ENCODE measurements at regions not wholly inside any gene's neighbourhood (a gene's known extent, or its start where the extent isn't known, plus 50 kb on each side); places are given as distances from the start of the nearest gene placed in this dataset.

GRCh38 chr2:22878121-22878520, 506.9 kb upstream of the KLHL29 start:
- intact Hi-C loops (cut with DNase I; ENCODE audit: low total_unique reads): no loop called here
- Histone ChIP-seq H3K9me3 (no peaks in the 10 kb centered on the region), H3K36me3 (ENCODE audit: low read depth, missing control alignments) (no peaks in the 10 kb centered on the region), H3K27me3 (no peaks in the 10 kb centered on the region), H3K27ac (no peak overlapping the region), H3K4me1 (no peaks in the 10 kb centered on the region), H3K4me3 (no peak overlapping the region)
- DNase-seq: no peak
- TF ChIP-seq POLR2A (IDR thresholded peaks at IDR 0.05) (no peak), CTCF (IDR thresholded peaks at IDR 0.05) (no peak)
- 90 to 100% methylated on average over 2 of the region's 2 CpGs for WGBS, 2 donors

- no peaks in the 10 kb centered on the region for H3K36me3 ChIP-seq (ENCODE audit: low read depth, missing control alignments)
- no peak for DNase-seq
- H3K27ac ChIP-seq: no peak overlapping the region
- 82 to 84% methylated on average over 13 of the region's 13 CpGs for WGBS, 2 donors
- TF ChIP-seq CTCF (IDR thresholded peaks at IDR 0.05) (no peak), POLR2A (IDR thresholded peaks at IDR 0.05) (no peak)
- intact Hi-C loops (cut with DNase I; ENCODE audit: low total_unique reads): no loop called here
- H3K4me3 ChIP-seq: no peak overlapping the region
- H3K4me1 ChIP-seq: no peaks in the 10 kb centered on the region
- H3K9me3 ChIP-seq: no peaks in the 10 kb centered on the region
- H3K27me3 ChIP-seq: no peaks in the 10 kb centered on the region
Observed at GRCh38 chr2:22879009-22879863, 505.7 kb upstream of the KLHL29 start.

GRCh38 chr2:22880161-22880560, 504.8 kb upstream of the KLHL29 start:
- intact Hi-C loops (cut with DNase I; ENCODE audit: low total_unique reads): no loop called here
- 80 to 81% methylated on average over 5 of the region's 5 CpGs for WGBS, 2 donors

GRCh38 chr2:22882011-22882410, 503.0 kb upstream of the KLHL29 start:
- H3K4me1 ChIP-seq: no peaks in the 10 kb centered on the region
- no peaks in the 10 kb centered on the region for H3K9me3 ChIP-seq
- no peak for DNase-seq
- no peaks in the 10 kb centered on the region for H3K27me3 ChIP-seq
- no peak overlapping the region for H3K27ac ChIP-seq
- H3K4me3 ChIP-seq: no peak overlapping the region
- 74 to 75% methylated on average over 2 of the region's 2 CpGs for WGBS, 2 donors
- TF ChIP-seq POLR2A (IDR thresholded peaks at IDR 0.05) (no peak), CTCF (IDR thresholded peaks at IDR 0.05) (no peak)
- intact Hi-C loops (cut with DNase I; ENCODE audit: low total_unique reads): no loop called here
- H3K36me3 ChIP-seq (ENCODE audit: low read depth, missing control alignments): no peaks in the 10 kb centered on the region

More at GRCh38 chr2:22880161-22880560, 504.8 kb upstream of the KLHL29 start:
- Histone ChIP-seq H3K4me3 (no peak overlapping the region), H3K9me3 (no peaks in the 10 kb centered on the region), H3K4me1 (no peaks in the 10 kb centered on the region), H3K27ac (no peak overlapping the region), H3K36me3 (ENCODE audit: low read depth, missing control alignments) (no peaks in the 10 kb centered on the region), H3K27me3 (no peaks in the 10 kb centered on the region)
- TF ChIP-seq POLR2A (IDR thresholded peaks at IDR 0.05) (no peak), CTCF (IDR thresholded peaks at IDR 0.05) (no peak)
- DNase-seq: no peak

GRCh38 chr2:22882643-22883042, 502.3 kb upstream of the KLHL29 start:
- DNase-seq: no peak
- Histone ChIP-seq H3K27ac (no peak overlapping the region), H3K4me1 (no peaks in the 10 kb centered on the region), H3K27me3 (no peaks in the 10 kb centered on the region), H3K4me3 (no peak overlapping the region), H3K9me3 (no peaks in the 10 kb centered on the region), H3K36me3 (ENCODE audit: low read depth, missing control alignments) (no peaks in the 10 kb centered on the region)
- WGBS, 2 donors: 59 to 77% methylated on average over 1 of the region's 1 CpG
- TF ChIP-seq CTCF (IDR thresholded peaks at IDR 0.05) (no peak), POLR2A (IDR thresholded peaks at IDR 0.05) (no peak)
- intact Hi-C loops (cut with DNase I; ENCODE audit: low total_unique reads): no loop called here

Measured in testis (tissue), 2 donors.